Thyroid gland (tissue), 4 donors: ENCODE measurements at regions not wholly inside any gene's neighbourhood (a gene's known extent, or its start where the extent isn't known, plus 50 kb on each side); places are given as distances from the start of the nearest gene placed in this dataset.

Source experiments
- CTCF ChIP-seq, 6 experiments: fragments of 200-600 bp in 3 of 6; fragments of 450-650 bp in 3 of 6; sonication (generic) in 3 of 6; IDR thresholded peaks; one replicate each; pipeline ENCODE4 v1.5.1; 2016 to 2019; ENCODE audit warnings: antibody characterized with exemption in 6 of 6, mild to moderate bottlenecking in 2 of 6, inconsistent platforms in 1 of 6, moderate library complexity in 1 of 6
- POLR2A ChIP-seq, 2 donors: fragments of 450-650 bp; IDR thresholded peaks; one replicate each; pipeline ENCODE4 v1.6.1; 2017; ENCODE audit warnings: antibody characterized with exemption in 2 of 2, mild to moderate bottlenecking in 2 of 2, moderate library complexity in 1 of 2

- TF ChIP-seq POLR2A (IDR thresholded peaks at IDR 0.05) (no peak), CTCF (IDR thresholded peaks at IDR 0.05) (no peak)
Measured at GRCh38 chr9:124124729-124125650, 113.4 kb downstream of the LHX2 start.
